ENCODE measurements at regions not wholly inside any gene's neighbourhood (a gene's known extent, or its start where the extent isn't known, plus 50 kb on each side); places are given as distances from the start of the nearest gene placed in this dataset.
"Not testable (repeated sequence)": the region's sequence is repeated elsewhere in the genome, so short reads cannot be mapped to it uniquely, and the experiment has no call there.

GRCh38 chr5:110812639-110813038 is 73.8 kb downstream of the SLC25A46 start:
- DNase-seq (ENCODE audit: low read depth in 2 of 2): no peak

GRCh38 chr5:110815916-110816605 is 77.3 kb downstream of the SLC25A46 start:
- peak in 1 of 2 donors; percentile 15 for DNase-seq (ENCODE audit: low read depth in 2 of 2)

GRCh38 chr5:110817459-110817858 is 78.7 kb downstream of the SLC25A46 start:
- peak in 1 of 2 donors; percentile 1 for DNase-seq (ENCODE audit: low read depth in 2 of 2)

- DNase-seq (ENCODE audit: low read depth in 2 of 2): no peak
Observed at GRCh38 chr5:110823571-110823970, 84.8 kb downstream of the SLC25A46 start.

GRCh38 chr5:110824936-110825441 is 86.2 kb downstream of the SLC25A46 start:
- DNase-seq (ENCODE audit: low read depth in 2 of 2): no peak

GRCh38 chr5:110832683-110833082 is 93.9 kb downstream of the SLC25A46 start:
- no peak for DNase-seq (ENCODE audit: low read depth in 2 of 2)

- not testable (repeated sequence) for DNase-seq (ENCODE audit: low read depth in 2 of 2)
Observed at GRCh38 chr5:110834933-110835332, 96.1 kb downstream of the SLC25A46 start.

- no peak for DNase-seq (ENCODE audit: low read depth in 2 of 2)
Observed at GRCh38 chr5:110836851-110837250, 98.0 kb downstream of the SLC25A46 start.

GRCh38 chr5:110838357-110838756 is 99.5 kb downstream of the SLC25A46 start:
- not testable (repeated sequence) for DNase-seq (ENCODE audit: low read depth in 2 of 2)

GRCh38 chr5:110838961-110839360 is 100.2 kb downstream of the SLC25A46 start:
- no peak for DNase-seq (ENCODE audit: low read depth in 2 of 2)

GRCh38 chr5:110840347-110840960 is 101.6 kb downstream of the SLC25A46 start:
- DNase-seq (ENCODE audit: low read depth in 2 of 2): no peak

GRCh38 chr5:110841137-110841536 is 102.3 kb downstream of the SLC25A46 start:
- no peak for DNase-seq (ENCODE audit: low read depth in 2 of 2)

- no peak for DNase-seq (ENCODE audit: low read depth in 2 of 2)
Observed at GRCh38 chr5:110842948-110843347, 104.1 kb downstream of the SLC25A46 start.

- DNase-seq (ENCODE audit: low read depth in 2 of 2): no peak
Observed at GRCh38 chr5:110844251-110844650, 105.4 kb downstream of the SLC25A46 start.

- no peak for DNase-seq (ENCODE audit: low read depth in 2 of 2)
Observed at GRCh38 chr5:110846398-110847001, 107.7 kb downstream of the SLC25A46 start.

- no peak for DNase-seq (ENCODE audit: low read depth in 2 of 2)
Observed at GRCh38 chr5:110851357-110851756, 112.5 kb downstream of the SLC25A46 start.

GRCh38 chr5:110852053-110852452 is 113.2 kb downstream of the SLC25A46 start:
- no peak for DNase-seq (ENCODE audit: low read depth in 2 of 2)

- DNase-seq (ENCODE audit: low read depth in 2 of 2): no peak
Observed at GRCh38 chr5:110852541-110852940, 113.7 kb downstream of the SLC25A46 start.

GRCh38 chr5:110853267-110853666 is 114.5 kb downstream of the SLC25A46 start:
- no peak for DNase-seq (ENCODE audit: low read depth in 2 of 2)

GRCh38 chr5:110854200-110854599 is 115.4 kb downstream of the SLC25A46 start:
- no peak for DNase-seq (ENCODE audit: low read depth in 2 of 2)

- DNase-seq (ENCODE audit: low read depth in 2 of 2): no peak
Observed at GRCh38 chr5:110855961-110856360, 117.2 kb downstream of the SLC25A46 start.

GRCh38 chr5:110865400-110866094 is 126.7 kb downstream of the SLC25A46 start:
- peak; percentile 6 to 33 for DNase-seq (ENCODE audit: low read depth in 2 of 2)

All from dermis microvascular lymphatic vessel endothelial cell (primary cell).